CD14-positive monocyte (primary cell): ENCODE measurements at regions not wholly inside any gene's neighbourhood (a gene's known extent, or its start where the extent isn't known, plus 50 kb on each side); places are given as distances from the start of the nearest gene placed in this dataset.

Experiments used
- DNase-seq, 3 donors: peaks; one replicate each; pipeline ENCODE4 v3.0.0-alpha.2; 2011 to 2022
- H2AFZ ChIP-seq: 2 replicates; pipeline ENCODE4 v1.6.0; 2012; ENCODE audit warnings: mild to moderate bottlenecking, low read depth, low read length, inconsistent platforms; ENCODE audit not compliant: insufficient read depth, poor library complexity, severe bottlenecking
- H3K27ac ChIP-seq, 2 donors: 1 replicate in 1 of 2; 2 replicates in 1 of 2; pipeline ENCODE4 v1.5.1; 2012 to 2013; ENCODE audit warnings: low read length in 2 of 2, control low read depth in 1 of 2, inconsistent platforms in 1 of 2, low read depth in 1 of 2, mild to moderate bottlenecking in 1 of 2
- H3K27me3 ChIP-seq, 2 donors: one replicate each; pipeline versions ENCODE4 v1.6.0 to v1.6.1; 2011 to 2013; ENCODE audit warnings: low read length in 2 of 2; ENCODE audit not compliant: control insufficient read depth in 2 of 2, insufficient read depth in 2 of 2
- H3K36me3 ChIP-seq, 2 donors: replicated peaks in 1 of 2; 1 replicate in 1 of 2; 2 replicates in 1 of 2; pipeline versions ENCODE4 v1.5.1 to v1.6.1; 2012 to 2013; ENCODE audit warnings: low read length in 2 of 2, control low read depth in 1 of 2, inconsistent platforms in 1 of 2, mild to moderate bottlenecking in 1 of 2; ENCODE audit not compliant: insufficient read depth in 2 of 2, control insufficient read depth in 1 of 2
- H3K4me1 ChIP-seq, 2 donors: 1 replicate in 1 of 2; 2 replicates in 1 of 2; pipeline versions ENCODE4 v1.5.1 to v1.6.1; 2012 to 2013; ENCODE audit warnings: low read length in 2 of 2, control low read depth in 1 of 2, inconsistent platforms in 1 of 2, mild to moderate bottlenecking in 1 of 2, moderate library complexity in 1 of 2; ENCODE audit not compliant: insufficient read depth in 2 of 2, control insufficient read depth in 1 of 2
- H3K4me2 ChIP-seq: replicated peaks from 2 replicates; pipeline ENCODE3; 2012; ENCODE audit warnings: low read length, moderate library complexity, mild to moderate bottlenecking; ENCODE audit not compliant: poor library complexity, severe bottlenecking; ENCODE audit errors: extremely low read depth
- H3K4me3 ChIP-seq, 3 experiments: fragments of 200-600 bp in 1 of 3; sonication (generic) in 1 of 3; replicated peaks in 1 of 3; 1 replicate in 2 of 3; 2 replicates in 1 of 3; pipeline ENCODE4 v1.5.1; 2011 to 2013; ENCODE audit warnings: low read length in 3 of 3, mild to moderate bottlenecking in 3 of 3, control low read depth in 2 of 3, low read depth in 2 of 3, inconsistent platforms in 1 of 3, moderate library complexity in 1 of 3
- H3K79me2 ChIP-seq: 2 replicates; pipeline ENCODE4 v1.6.0; 2012; ENCODE audit warnings: mild to moderate bottlenecking, control low read depth, inconsistent platforms, low read length, moderate library complexity; ENCODE audit not compliant: insufficient read depth
- H3K9ac ChIP-seq: 2 replicates; pipeline ENCODE4 v1.6.0; 2017; ENCODE audit warnings: low read length, mild to moderate bottlenecking; ENCODE audit not compliant: insufficient read depth, poor library complexity, severe bottlenecking
- H3K9me3 ChIP-seq, 2 donors: replicated peaks in 1 of 2; 1 replicate in 1 of 2; 2 replicates in 1 of 2; pipeline versions ENCODE4 v1.5.1 to v1.6.1; 2012 to 2013; ENCODE audit warnings: low read length in 2 of 2, control low read depth in 1 of 2; ENCODE audit not compliant: control insufficient read depth in 1 of 2, insufficient read depth in 1 of 2
- H4K20me1 ChIP-seq: 2 replicates; pipeline ENCODE4 v1.6.0; 2012; ENCODE audit warnings: mild to moderate bottlenecking, low read length, control low read depth, moderate library complexity; ENCODE audit not compliant: insufficient read depth
- H3K27ac Mint-ChIP-seq, 7 donors: one replicate each; pipeline ENCODE4 v1.8.0; 2020; ENCODE audit warnings: mild to moderate bottlenecking in 7 of 7, mixed read lengths in 7 of 7, moderate library complexity in 6 of 7, inconsistent platforms in 2 of 7
- H3K27me3 Mint-ChIP-seq, 3 donors: one replicate each; pipeline ENCODE4 v1.8.0; 2021 to 2022; ENCODE audit warnings: low read depth in 3 of 3, mild to moderate bottlenecking in 3 of 3, mixed read lengths in 3 of 3, moderate library complexity in 3 of 3, inconsistent platforms in 1 of 3
- H3K36me3 Mint-ChIP-seq, 2 donors: one replicate each; pipeline ENCODE4 v1.8.0; 2020; ENCODE audit warnings: mixed read lengths in 2 of 2, inconsistent platforms in 1 of 2, mild to moderate bottlenecking in 1 of 2
- H3K4me1 Mint-ChIP-seq: one replicate; pipeline ENCODE4 v1.8.0; 2020; ENCODE audit warnings: mild to moderate bottlenecking, mixed read lengths
- H3K4me3 Mint-ChIP-seq, 2 donors: one replicate each; pipeline ENCODE4 v1.8.0; 2020; ENCODE audit warnings: mild to moderate bottlenecking in 2 of 2, mixed read lengths in 2 of 2, moderate library complexity in 1 of 2
- H3K9me3 Mint-ChIP-seq, 7 donors: one replicate each; pipeline ENCODE4 v1.8.0; 2020 to 2022; ENCODE audit warnings: mixed read lengths in 7 of 7, mild to moderate bottlenecking in 6 of 7, moderate library complexity in 6 of 7, inconsistent platforms in 2 of 7
- CTCF ChIP-seq: fragments of 200-600 bp; IDR thresholded peaks from one replicate; pipeline ENCODE4 v1.8.0; 2022; ENCODE audit warnings: antibody characterized with exemption, mild to moderate bottlenecking
- WGBS: methylation state at CpG from one replicate; pipeline ENCODE4 v1.1.5; 2013; ENCODE audit warnings: missing lambda C conversion rate; ENCODE audit not compliant: insufficient coverage; 5-methylcytosine and 5-hydroxymethylcytosine counted together
- intact Hi-C, 2 donors: fragments of 100-400 bp; cut with micrococcal nuclease; formaldehyde crosslinking; loops; one replicate each; pipeline versions ENCODE4 v1.15.0 to v1.15.1; 2023

DNA sequence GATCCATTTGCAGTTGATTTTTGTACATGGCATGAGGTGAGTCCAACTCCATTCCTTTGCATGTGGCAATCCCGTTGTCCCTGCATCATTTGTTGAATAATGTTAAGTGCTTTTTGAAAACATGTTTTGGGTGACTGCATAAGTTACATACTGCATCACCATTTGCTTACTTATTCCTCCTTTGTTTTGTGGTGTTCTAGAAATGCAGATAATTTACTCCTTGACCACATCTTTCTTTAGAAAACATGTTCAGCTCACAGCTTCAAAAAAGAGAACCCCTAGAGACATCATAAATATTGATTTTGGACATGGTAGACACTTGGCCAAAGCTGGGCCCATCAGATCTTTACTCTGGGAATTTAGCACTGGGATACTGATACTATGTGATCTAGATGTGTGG, 135.3 kb upstream of the DAZL start:
- Mint-ChIP-seq H3K36me3 (no peaks in the 10 kb centered on the region), H3K4me3 (no peak overlapping the region), H3K27me3 (peaks cover 0 to 5% (median 2%) of the 10 kb centered on the region in 3 donors), H3K4me1 (no peaks in the 10 kb centered on the region), H3K27ac (no peak overlapping the region), H3K9me3 (peaks cover 4 to 32% (median 13%) of the 10 kb centered on the region in 7 donors)
- no peak overlapping the region for H3K4me2 ChIP-seq
- H3K9me3 ChIP-seq, result peaks cover 0 to 4% of the 10 kb centered on the region in 2 donors
- no peak overlapping the region for H3K9ac ChIP-seq
- no peaks in the 10 kb centered on the region for H4K20me1 ChIP-seq
- no CpG with 5 or more reads among the region's 1 CpG for WGBS
- TF ChIP-seq CTCF, result no peak
- H3K36me3 ChIP-seq, result no peaks in the 10 kb centered on the region
- no peak overlapping the region for H2AFZ ChIP-seq
- no peaks in the 10 kb centered on the region for H3K27me3 ChIP-seq
- intact Hi-C loops, result no loop called here
- no peaks in the 10 kb centered on the region for H3K79me2 ChIP-seq
- no peaks in the 10 kb centered on the region for H3K4me1 ChIP-seq
- H3K4me3 ChIP-seq, result no peak overlapping the region
- no peak for DNase-seq
- no peak overlapping the region for H3K27ac ChIP-seq

GRCh38 chr3:16741103-16741758, 136.0 kb upstream of the DAZL start:
- H2AFZ ChIP-seq, result no peak overlapping the region
- no peak overlapping the region for H3K27ac Mint-ChIP-seq
- no peak overlapping the region for H3K4me3 Mint-ChIP-seq
- no peaks in the 10 kb centered on the region for H3K79me2 ChIP-seq
- H3K4me1 ChIP-seq, result no peaks in the 10 kb centered on the region
- peaks cover 0 to 4% of the 10 kb centered on the region in 2 donors for H3K9me3 ChIP-seq
- H3K9me3 Mint-ChIP-seq, result peaks cover 5 to 32% (median 13%) of the 10 kb centered on the region in 7 donors
- no peaks in the 10 kb centered on the region for H3K36me3 Mint-ChIP-seq
- H3K4me3 ChIP-seq, result no peak overlapping the region
- WGBS, result no CpG with 5 or more reads among the region's 4 CpGs
- H4K20me1 ChIP-seq, result no peaks in the 10 kb centered on the region
- H3K4me2 ChIP-seq, result no peak overlapping the region
- no peaks in the 10 kb centered on the region for H3K4me1 Mint-ChIP-seq
- no peak for TF ChIP-seq CTCF
- H3K9ac ChIP-seq, result no peak overlapping the region
- no peaks in the 10 kb centered on the region for H3K27me3 ChIP-seq
- intact Hi-C loops, result no loop called here
- H3K27me3 Mint-ChIP-seq, result peaks cover 0 to 5% (median 2%) of the 10 kb centered on the region in 3 donors
- H3K27ac ChIP-seq, result no peak overlapping the region
- H3K36me3 ChIP-seq, result no peaks in the 10 kb centered on the region
- no peak for DNase-seq
